ENCODE measurements at regions not wholly inside any gene's neighbourhood (a gene's known extent, or its start where the extent isn't known, plus 50 kb on each side); places are given as distances from the start of the nearest gene placed in this dataset.
A peak's percentile ranks its signal among the peaks of the same experiment; 100 is the strongest.
"Not testable (repeated sequence)": the region's sequence is repeated elsewhere in the genome, so short reads cannot be mapped to it uniquely, and the experiment has no call there.

DNA sequence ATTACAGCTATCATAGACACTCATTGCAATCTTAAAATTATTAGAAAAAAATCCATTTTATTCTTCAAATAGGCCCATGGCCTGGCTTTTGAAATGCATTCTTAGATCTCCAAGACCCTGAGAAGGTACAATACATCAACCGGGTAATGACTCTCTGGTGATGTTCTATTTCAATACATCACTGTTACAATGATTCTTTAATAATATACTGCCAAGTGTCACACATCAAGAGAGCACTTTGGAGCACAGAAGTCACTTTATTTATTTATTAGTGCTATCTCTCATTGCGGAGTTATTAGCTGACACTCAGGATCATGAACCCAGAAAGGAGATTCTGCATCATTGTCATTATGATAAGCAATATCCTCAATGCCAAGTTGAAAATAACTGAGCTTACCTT is 748.5 kb upstream of the MBL2 start:
- no peak for DNase-seq

DNA sequence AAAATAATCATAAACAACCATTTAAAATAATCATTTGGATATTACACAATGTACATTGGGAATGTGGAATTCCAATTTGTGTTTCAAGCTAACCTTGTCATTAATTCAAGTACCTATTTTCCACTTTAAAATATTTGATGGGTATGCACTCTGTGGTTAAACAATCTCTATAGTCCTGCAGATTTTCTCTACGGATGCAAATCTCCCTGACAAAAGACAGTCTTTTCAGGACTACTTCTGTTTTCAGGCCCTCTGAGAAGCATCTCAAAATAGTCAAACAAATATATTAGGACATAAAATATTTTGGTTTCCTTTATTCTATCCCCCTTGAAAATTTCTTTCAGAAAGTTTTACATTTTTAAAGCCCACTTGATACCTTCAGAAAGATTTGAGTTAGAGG is 735.6 kb upstream of the MBL2 start:
- no peak for DNase-seq

DNA sequence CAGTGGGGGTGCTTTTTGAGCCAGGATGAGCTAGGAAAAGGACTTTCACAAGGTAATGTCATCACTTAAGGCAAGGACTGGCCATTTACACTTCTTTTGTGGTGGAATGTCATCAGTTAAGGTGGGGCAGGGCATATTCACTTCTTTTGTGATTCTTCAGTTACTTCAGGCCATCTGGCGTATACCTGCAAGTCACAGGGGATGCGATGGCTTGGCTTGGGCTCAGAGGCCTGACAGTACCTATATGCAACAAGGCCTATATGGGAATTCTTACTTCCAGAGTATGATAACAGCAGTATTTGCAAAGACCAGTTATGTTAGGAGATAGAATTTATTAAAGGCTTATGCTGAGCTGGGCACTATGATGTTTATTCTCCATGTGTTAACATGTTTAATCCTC is 731.9 kb upstream of the MBL2 start:
- DNase-seq = not testable (repeated sequence)

DNA sequence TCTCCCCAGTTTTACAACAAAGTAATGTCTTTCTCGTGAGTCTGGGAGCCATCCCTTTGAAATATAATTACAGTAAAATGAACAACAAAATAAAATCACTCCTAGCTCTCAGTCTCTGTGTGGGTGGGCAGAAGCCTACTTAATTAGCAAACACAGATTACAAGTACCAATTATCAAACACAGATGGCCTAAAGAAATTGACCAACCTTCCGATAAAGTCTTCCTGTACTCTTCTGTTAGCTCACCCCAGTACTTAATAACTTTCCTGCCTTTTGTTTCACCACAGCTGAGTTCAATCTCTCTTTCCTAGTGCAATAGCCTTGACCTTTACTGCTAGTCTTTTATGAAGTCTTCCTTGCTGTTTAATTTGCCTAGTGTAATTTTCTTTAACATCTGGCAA is 719.2 kb upstream of the MBL2 start:
- DNase-seq = no peak

DNA sequence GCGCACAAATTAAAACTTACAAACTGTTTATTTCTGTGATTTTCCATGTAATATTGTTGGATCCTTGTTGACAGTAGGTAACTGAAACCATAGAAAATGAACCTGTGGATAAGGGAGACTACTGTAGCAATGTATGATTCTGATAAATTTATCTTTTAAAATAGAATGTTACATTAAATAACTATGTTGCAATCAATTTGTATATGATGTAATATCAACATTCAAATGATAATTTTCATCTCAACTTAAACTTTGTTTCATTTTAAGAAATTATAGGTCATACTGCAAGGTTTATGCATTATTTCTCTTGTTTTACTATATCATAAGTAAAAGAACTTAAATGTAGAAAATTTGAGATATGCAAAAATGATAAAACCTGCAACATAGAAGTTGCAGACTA is 718.0 kb upstream of the MBL2 start:
- no peak for DNase-seq

DNA sequence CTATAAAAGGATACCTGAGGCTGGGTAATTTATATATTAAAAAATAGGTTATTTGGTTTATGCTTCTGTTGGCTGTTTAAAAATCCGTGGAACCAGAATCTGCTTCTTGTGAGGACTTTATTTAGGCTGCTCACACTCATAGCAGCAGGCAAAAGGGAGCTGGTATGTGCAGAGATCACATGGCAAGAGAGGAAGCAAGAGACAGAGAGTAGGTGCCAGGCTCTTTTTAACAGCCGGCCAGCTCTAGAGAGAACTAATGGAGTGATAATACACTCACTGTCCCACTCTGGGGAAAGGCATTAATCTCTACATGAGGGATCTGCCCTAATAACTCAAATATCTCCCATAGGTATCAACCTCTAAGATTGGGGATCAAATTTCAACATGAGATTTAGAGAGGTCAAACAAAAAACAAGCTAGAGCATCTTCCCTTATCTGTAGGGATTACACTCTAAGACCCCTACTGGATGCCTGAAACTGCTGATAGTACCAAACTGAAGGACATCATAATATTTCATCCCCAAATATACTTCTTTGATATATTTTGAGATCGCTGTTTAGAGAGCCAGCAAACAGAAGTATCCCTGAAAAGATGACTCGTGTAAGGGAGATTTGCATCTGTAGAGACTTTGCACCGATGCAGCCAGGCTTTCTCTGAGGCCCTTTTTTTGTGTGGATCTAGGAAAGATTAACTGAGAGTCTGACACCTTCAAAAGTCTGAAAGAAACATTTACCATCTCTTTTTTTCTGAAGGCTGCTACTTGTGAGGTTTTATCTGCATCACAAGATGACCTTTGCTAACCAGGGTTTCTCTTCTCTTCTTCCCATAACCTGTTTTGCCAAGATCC is 717.0 kb upstream of the MBL2 start:
- DNase-seq = peak; percentile 17

DNA sequence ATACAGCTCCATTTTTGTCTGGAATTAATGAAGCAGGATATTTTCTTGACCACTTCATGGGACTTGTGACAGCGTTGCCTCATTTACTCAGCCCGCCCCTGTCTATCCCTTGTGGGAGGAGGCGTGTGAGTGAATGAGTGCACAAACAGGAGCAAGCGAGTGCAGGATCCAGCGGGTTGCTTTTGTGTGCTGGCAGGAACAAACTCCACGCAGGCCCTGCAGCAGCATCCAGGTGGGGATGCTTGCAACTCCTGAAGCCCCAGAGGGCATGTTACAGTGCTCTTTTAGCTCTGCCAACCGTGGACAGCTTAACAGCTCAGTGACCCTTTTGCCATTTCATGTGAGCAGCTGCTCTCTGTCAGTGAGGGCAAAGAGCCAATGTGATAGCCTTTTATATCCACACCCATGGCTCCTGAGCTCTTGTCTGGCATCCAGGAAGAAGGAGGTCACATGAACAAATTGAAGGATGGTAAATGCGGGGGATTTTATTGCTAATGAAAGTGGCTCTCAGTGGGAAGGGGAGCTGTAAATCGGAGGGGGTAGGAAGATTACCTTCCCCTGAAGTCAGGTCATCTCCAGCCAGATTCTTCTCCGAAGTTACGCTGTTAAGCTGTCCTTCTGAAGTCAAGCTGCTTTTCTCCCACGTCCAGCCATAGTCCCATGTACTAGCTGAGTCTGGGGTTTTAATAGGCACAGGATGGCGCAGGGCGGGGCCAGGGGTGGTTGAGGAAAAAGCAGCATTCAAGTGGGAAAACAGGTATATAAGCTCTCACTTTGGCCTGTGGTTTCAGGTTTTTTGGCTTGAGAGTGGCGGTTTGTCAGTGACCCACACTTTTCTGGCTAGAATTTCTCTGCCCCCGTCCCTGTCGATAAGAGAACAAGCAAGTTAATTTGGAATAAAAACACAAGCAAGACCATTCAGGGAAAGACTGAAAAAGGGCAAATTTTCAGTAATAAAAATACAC is 714.7 kb upstream of the MBL2 start:
- DNase-seq = no peak

DNA sequence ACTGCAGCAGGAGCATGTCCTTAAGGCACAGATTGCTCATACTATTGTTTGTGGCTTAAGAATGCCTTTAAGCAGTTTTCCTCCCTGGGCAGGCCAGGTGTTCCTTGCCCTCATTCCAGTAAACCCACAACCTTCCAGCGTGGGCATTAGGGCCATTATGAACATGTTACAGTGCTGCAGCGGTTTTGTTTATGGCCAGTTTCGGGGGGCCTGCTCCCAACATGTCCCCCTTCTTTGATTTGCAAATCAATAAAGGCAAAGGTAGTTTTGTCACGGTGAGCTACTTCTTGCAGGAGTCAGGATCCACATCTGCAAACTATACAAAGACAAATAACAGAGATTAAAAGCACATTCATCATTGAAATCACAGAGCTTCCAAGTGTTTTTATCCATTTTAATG is 712.8 kb upstream of the MBL2 start:
- not testable (repeated sequence) for DNase-seq

DNA sequence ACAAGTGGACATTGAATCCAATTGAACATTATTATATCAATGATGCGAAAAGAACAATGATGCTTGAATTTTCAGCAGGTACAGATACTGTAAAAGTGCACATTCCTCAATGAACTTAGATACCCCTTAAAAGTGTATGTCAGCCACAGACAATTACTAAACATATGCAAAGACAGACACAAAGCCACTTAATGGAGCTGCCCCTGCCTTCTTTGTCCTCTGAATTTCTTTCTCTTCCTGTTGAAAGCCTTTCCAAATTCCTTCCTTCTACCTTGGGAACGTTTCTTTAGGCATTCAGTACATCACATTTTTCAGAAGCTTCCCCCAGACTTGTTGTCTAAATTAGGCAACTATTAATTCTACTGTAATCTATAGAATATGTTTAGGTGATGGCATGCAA is 706.8 kb upstream of the MBL2 start:
- DNase-seq = no peak

DNA sequence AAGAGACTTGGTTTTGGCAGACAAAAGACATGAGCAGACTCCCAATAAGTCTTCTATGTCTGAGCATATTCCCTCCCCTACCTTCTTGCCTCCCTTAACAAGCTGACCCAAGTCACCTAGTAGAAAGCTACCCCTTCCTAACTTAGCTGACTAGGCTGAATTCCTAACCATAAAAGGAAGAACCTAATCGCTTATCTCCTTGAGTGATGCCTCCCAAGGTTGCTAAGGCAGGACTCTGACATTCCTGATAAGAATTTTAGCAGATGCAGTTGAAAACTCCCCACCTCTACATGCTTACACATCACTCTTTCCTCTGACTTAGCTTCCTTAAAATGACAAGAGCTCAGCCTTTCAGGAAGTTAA is 704.7 kb upstream of the MBL2 start:
- no peak for DNase-seq

DNA sequence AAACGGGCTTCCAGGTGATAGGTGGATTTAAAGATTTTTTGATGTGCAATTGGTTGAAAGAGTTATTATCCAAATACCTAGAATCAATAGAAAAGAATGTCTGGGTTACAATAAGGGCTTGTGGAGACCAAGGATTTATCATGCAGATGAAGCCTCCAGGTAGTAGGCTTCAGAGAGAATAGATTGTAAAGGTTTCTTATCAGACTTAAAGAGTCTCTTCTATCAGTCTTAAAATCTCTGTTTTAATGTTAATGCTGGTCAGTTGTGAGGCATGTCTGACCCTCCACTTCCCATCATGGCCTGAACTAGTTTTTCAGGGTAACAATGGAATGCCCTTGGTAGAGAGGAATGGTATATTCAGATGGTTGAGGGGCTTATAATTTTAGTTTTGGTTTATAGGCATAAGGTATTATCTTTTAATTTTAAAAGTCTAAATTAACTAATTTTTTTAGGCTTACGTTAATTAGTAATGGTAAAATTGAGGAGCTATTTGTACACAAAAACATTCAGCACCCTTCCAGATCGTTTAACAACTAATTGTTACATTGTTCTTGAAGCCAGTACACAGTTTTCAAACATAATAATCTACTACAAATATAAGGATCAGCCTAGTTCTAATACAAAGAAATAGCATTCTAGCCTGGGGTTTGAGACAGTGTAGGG is 704.2 kb upstream of the MBL2 start:
- no peak for DNase-seq

DNA sequence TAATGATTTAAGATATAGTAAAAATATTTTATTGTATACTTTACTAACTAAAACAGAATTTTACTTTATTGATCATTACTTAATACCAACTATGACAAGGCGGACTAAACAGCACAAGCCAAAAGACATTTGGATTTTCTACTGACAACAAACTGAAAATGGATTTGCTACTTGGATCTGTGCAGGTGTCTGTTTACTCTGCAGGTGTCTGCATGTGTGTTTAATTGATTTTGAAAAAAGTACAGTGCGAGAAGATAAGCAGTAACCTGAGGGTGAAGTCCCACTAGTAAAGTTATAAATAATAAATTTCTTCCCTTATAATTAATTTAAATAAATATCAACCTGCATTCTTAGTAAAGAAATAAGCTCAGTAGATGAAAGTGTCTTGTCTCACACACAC is 696.8 kb upstream of the MBL2 start:
- DNase-seq = no peak

DNA sequence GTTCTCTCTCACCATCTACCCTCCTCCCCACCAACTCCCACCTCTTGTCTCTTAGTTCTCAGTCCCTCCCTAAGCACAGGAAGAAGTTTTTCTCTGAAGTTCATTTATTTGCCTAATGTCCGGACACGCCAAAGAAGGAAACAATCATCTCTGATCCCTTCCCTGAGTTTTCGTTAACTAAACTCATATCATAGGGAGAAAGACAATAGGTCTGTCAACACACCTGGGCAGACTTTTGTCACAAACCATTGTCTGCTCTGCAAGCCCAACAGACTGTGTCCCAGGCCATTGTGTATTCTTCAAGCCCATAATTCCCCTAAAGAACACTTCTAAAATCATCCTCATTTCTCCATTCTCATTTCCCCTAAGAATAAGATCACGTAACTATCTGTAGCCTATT is 691.0 kb upstream of the MBL2 start:
- no peak for DNase-seq

DNA sequence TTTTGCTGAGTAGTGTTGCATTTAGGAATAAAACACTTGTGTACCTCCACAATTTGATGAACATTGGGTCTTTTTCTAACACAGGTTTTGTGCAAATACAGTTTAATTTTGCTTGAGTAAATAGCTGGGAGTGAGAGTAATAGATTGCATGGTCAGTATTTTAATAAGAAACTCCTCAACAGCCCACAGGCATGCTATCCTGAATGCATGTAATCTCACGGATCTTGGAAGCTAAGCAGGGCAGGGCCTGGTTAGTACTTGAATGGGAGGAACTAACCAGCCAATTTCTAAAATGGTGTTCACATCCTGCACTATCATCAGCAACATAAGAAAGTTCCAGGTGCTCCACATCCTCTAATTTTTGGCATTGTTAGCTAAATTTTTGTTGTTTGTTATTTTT is 685.4 kb upstream of the MBL2 start:
- no peak for DNase-seq

DNA sequence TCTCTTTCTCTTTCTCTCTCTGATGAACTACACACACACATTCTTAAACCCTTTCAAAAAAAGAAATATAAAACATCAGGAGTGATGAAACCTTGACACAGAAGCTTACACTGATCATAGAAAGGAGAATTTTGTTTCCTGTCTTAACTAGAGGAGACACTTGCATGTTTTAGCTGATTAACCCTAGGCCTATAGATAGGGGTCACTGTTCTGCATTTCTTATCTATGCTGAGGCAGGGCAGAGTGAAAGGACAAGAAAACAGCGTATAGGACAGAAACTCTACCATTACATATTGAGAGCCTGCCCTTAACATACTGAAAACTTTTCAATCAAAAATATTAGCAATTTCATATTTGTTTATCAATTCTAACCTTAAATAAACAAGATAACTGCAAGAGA is 680.6 kb upstream of the MBL2 start:
- DNase-seq = peak; percentile 8

DNA sequence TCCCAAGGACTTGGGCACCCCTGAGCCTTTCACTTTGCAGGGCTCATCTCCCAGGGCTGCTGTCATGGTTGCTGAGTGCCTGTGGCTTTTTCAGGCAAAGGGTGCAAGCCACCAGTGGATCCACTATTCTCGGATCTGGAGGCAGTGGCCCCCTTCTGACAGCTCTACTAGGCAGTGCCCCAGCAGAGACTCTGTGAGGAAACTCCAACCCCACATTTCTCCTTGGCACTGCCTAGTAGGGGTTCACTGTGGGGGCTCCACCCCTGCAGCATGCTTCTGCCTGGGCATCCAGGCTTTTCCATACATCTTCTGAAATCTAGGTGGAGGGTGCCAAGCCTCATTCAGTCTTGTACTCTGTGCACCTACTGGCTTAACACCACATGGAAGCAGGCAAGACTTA is 675.0 kb upstream of the MBL2 start:
- DNase-seq = no peak

DNA sequence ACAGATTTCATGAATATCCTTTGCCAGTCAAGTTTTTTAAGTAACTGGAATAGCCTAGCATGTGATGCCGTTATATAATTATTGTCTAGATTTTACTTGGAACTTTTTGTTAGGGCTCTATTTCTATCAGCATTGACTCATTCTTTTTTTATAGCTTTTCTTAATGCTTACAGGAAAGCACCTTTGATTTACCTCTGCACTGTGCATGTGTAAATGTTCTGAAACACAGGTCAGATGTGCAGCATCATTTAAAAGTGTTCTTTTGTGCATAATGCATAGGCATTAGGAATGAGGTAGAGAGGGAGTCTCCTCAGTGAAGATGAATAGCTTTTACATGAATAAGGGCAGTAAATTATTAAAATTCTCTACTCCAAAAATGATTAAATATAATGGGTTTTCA is 669.3 kb upstream of the MBL2 start:
- no peak for DNase-seq

DNA sequence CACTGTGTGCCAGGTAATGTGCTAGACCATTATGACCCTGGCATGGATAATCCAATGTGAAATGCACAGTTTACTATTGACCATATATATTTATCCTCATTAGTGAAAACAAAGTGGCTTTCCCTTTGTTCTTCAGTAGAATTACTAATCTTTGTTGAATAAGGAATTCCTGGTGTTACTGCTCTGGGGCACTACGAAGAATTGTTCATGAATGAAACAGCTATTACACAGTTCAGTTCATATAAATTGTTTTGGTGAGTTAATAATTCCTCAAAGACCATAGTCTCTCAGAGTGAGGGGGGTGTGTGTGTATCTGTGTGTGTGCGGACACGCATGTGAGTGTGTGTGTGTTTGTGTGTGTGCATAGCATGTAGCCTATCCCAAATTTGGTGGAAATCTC is 668.0 kb upstream of the MBL2 start:
- no peak for DNase-seq

DNA sequence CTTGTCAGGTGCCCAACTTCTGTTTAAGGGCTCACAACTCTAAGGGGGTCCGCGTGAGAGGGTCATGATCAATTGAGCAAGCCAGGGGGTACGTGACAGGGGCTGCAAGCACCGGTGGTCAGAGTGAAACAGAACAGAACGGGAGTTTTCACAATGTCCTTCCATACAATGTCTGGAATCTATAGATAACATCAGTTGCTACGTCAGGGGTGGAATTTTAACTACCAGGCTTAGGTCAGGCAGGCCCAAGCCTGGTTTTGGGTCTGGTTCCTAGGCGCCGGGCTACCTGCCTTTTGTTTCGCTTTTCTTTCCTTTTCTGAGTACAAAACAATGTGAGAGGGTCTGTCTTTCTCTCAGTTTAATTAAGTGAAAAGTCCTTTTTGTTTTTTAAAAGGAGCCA is 666.5 kb upstream of the MBL2 start:
- DNase-seq = not testable (repeated sequence)

DNA sequence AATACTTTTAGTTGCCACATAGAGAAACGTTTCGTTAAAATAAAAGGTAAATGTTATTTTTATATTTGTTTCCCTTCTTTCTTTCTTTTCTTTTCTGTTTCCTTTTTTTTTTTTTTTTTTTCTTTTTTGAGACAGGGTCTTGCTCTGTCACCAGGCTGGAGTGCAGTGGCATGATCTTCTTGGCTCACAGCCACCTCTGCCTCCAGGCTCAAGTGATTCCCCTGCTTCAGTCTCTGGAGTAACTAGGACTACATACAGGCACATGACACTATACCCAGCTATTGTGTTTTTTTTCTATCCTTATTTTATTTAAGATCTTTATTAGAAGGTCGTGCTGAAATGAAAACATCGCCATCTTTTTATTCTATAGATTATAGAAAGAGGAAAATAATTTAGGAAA is 661.8 kb upstream of the MBL2 start:
- DNase-seq = peak; percentile 28

DNA sequence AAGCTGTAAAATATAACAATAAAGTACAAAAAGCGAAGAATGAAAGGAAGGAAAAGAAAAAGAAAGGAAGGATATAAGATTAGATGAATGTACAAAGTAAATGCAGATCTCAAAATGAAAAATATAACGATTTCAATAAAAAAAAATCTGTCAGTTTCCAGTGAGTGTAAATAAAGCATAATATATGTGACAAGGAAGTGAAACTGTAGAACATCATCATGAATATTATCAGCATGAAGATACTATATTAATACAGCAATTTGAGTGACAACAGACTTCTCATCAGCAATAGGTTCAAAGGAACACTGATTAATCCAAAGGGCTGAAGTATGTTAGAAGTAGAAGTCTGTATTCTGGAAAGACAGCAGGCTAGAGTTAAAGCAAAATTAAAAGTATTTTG is 659.5 kb upstream of the MBL2 start:
- DNase-seq = no peak

DNA sequence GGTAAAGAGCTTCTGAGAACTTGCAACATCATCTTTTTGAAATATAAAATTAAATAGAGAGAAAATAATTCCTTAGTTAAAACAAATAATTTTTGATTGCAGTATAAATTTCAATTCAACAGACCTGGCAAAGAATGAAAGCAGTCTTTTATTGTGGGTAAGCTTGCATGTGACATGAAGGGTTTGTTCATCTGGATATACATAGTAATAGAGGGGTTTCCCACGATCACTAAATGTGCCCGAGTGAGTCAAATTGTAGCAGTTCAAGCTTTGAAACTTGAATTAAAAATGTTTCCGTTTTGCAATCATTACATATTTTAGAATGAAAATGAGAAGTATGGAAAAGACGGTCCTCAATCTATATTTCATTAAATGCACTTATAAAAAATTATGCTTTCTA is 658.4 kb upstream of the MBL2 start:
- DNase-seq = peak; percentile 18

DNA sequence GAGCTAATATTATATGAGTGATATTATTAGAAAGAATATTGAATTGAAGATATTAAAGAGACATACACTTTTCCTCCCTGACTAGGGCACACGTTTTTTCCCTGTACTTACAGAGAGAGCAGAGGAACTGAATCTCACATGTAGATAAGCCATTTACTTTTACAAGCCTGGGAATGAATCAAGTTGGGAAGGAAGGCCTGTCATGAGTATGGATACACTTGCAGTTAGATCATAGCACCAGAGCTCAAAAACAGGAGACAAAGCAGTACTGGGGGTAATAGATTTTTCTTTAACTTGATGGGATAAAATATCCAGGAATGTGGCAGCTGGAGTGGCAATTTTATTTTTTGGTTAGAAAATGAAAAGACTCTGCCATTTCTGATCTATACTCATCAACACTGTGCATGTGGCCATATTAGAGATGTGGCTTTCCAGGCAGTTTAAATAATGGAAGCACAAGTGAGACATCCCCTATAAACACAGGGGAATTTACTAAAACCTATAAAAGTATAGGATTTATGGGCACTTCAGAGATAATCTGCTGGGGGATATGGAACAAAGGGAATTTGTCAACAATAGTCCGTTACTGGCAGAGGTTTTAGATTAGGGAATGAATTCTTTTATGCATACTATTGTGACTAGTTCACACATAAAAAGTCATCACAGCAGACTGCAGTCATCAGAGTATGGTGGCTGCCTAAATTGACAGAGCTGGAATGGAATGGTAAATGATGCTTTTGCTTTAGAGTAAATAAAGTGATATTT is 657.7 kb upstream of the MBL2 start:
- peak; percentile 45 for DNase-seq
